Activated CD8-positive, alpha-beta T cell treated with anti-CD3 and anti-CD28 coated beads for 36 hours (primary cell): ENCODE measurements at regions not wholly inside any gene's neighbourhood (a gene's known extent, or its start where the extent isn't known, plus 50 kb on each side); places are given as distances from the start of the nearest gene placed in this dataset.
"Not testable (repeated sequence)": the region's sequence is repeated elsewhere in the genome, so short reads cannot be mapped to it uniquely, and the experiment has no call there.

Source experiments
- ATAC-seq: fragments of 200-7000 bp; cut with Tn5 transposase; one replicate; pipeline ENCODE4 v1.10.0; 2021; ENCODE audit warnings: mild to moderate bottlenecking, moderate library complexity
- CTCF ChIA-PET: fragments of 350-600 bp; sonication (Branson Sonifier 250); formaldehyde crosslinking; loops from one replicate; lab custom pipeline; 2021; ENCODE audit warnings: antibody characterized with exemption; lab: Charles Lee
- POLR2A ChIA-PET: fragments of 350-600 bp; sonication (Branson Sonifier 250); formaldehyde crosslinking; loops from one replicate; lab custom pipeline; 2021; ENCODE audit warnings: antibody characterized with exemption; lab: Charles Lee
- DNase-seq: peaks from one replicate; pipeline ENCODE4 v3.0.0-alpha.2; 2020
- H3K27ac Mint-ChIP-seq: one replicate; pipeline ENCODE4 v1.8.0; 2021; ENCODE audit warnings: mild to moderate bottlenecking, mixed read lengths
- H3K27me3 Mint-ChIP-seq: one replicate; pipeline ENCODE4 v1.8.0; 2021; ENCODE audit warnings: mixed read lengths
- H3K36me3 Mint-ChIP-seq: one replicate; pipeline ENCODE4 v1.8.0; 2021; ENCODE audit warnings: low read depth, mixed read lengths
- H3K4me1 Mint-ChIP-seq: one replicate; pipeline ENCODE4 v1.8.0; 2021; ENCODE audit warnings: low read depth, mixed read lengths
- H3K4me3 Mint-ChIP-seq: one replicate; pipeline ENCODE4 v1.8.0; 2021; ENCODE audit warnings: mild to moderate bottlenecking, moderate library complexity, mixed read lengths
- H3K9me3 Mint-ChIP-seq: one replicate; pipeline ENCODE4 v1.8.0; 2021; ENCODE audit warnings: mixed read lengths
- intact Hi-C: fragments of 100-400 bp; cut with micrococcal nuclease; formaldehyde crosslinking; loops from one replicate; pipeline ENCODE4 v1.10.0; 2022
- TF ChIP-seq, protein P1 (sequence below): fragments of 200-600 bp; IDR thresholded peaks from one replicate; pipeline ENCODE4 v1.8.0; 2022; ENCODE audit warnings: antibody characterized with exemption, mild to moderate bottlenecking

DNA sequence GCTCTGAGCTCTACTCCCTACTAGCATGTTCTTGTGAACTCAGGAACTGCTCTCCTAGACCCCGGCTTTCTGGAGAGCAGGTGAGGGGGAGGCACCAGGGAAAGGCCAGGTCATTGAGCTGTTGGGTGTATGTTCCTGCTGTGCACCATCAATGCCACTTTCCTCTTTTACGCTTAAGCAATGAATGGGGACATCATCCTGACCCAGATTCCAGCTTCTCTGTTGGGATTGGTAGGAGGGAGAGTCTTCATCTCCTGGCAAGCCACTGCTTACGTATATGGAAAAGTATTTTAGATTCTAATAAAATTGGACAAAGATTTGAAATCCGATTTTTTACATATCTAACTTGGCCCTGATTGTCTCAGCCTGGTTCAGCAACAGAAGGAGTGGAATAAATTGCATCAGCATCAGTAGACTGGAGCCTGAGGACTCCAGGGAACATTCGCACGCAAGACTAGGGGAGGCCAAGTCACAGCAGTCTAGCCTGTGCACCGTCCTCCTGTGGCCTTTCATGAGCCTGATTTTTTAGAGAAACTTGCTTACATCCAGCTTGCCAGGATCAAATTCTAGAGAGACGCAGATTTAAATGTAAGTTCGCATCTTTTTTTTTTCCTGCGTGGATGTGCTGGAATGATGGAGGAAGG, 439.3 kb downstream of the RPIA start:
- H3K27ac Mint-ChIP-seq, H3K4me1 Mint-ChIP-seq, intact Hi-C loops, DNase-seq, CTCF ChIA-PET, H3K27me3 Mint-ChIP-seq, H3K9me3 Mint-ChIP-seq, H3K4me3 Mint-ChIP-seq, POLR2A ChIA-PET, ATAC-seq, H3K36me3 Mint-ChIP-seq: not testable (repeated sequence)

GRCh38 chr2:89142959-89143358, 451.5 kb downstream of the RPIA start:
- H3K9me3 Mint-ChIP-seq, CTCF ChIA-PET, DNase-seq: not testable (repeated sequence)

DNA sequence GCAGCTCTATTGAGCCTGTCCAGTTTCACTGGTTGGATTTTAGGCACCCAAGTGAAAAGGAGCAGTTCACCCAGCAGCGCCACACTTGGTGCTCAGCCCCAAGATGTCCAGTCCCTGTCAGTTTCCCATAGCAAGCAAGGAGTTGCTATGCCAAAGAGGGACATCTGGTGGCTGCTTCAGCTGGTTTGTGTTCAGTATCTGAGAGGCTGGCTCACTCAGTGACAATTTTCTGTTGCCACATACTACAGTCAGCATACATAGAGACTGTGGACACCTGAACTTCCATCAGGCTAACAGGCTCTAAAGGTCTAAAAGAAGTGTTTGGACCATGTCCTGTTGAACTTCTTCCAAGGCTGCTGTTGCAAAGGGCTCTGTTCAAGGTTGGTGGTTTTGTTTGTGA, 453.9 kb downstream of the RPIA start:
- H3K4me1 Mint-ChIP-seq, H3K4me3 Mint-ChIP-seq, H3K27ac Mint-ChIP-seq, H3K27me3 Mint-ChIP-seq, H3K9me3 Mint-ChIP-seq, CTCF ChIA-PET, DNase-seq, POLR2A ChIA-PET, intact Hi-C loops, H3K36me3 Mint-ChIP-seq, ATAC-seq: not testable (repeated sequence)

More at GRCh38 chr2:89142959-89143358, 451.5 kb downstream of the RPIA start:
- H3K36me3 Mint-ChIP-seq, intact Hi-C loops, H3K4me3 Mint-ChIP-seq, H3K4me1 Mint-ChIP-seq, POLR2A ChIA-PET, H3K27me3 Mint-ChIP-seq, ATAC-seq, H3K27ac Mint-ChIP-seq: not testable (repeated sequence)

GRCh38 chr2:89148256-89148655, 456.8 kb downstream of the RPIA start:
- POLR2A ChIA-PET, H3K27ac Mint-ChIP-seq, H3K36me3 Mint-ChIP-seq, ATAC-seq, H3K9me3 Mint-ChIP-seq, H3K4me3 Mint-ChIP-seq, H3K4me1 Mint-ChIP-seq, DNase-seq, intact Hi-C loops, H3K27me3 Mint-ChIP-seq: not testable (repeated sequence)
- CTCF ChIA-PET: interaction anchor here (1.1 kb wide), 1 partner anchor 273 kb away, joined by 3 read pairs; no protein-coding TSS in a partner anchor

DNA sequence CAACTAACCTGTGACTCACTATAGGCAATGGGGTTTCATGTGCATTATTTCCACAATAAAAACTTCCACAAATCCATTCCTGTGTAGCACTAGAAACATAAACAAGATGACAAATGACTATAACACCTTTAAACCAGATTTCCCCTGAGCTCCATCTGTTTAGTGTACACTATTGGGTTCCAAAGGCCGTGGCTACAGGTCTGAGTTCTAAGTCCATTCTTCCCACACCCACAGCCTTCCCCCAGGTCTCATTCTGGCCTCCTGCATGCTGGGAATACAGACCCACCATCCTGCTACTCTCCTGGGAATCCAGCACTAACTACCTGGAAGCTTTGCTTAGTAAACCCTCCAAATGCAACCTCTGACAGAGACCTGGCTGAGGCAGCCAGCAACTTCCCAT, 460.2 kb downstream of the RPIA start:
- H3K27ac Mint-ChIP-seq, H3K4me1 Mint-ChIP-seq, H3K4me3 Mint-ChIP-seq, H3K9me3 Mint-ChIP-seq, H3K36me3 Mint-ChIP-seq, intact Hi-C loops, CTCF ChIA-PET, H3K27me3 Mint-ChIP-seq, DNase-seq, POLR2A ChIA-PET, ATAC-seq: not testable (repeated sequence)

GRCh38 chr2:89152501-89152900, 461.0 kb downstream of the RPIA start:
- H3K9me3 Mint-ChIP-seq, ATAC-seq, CTCF ChIA-PET, H3K27me3 Mint-ChIP-seq, H3K36me3 Mint-ChIP-seq, H3K27ac Mint-ChIP-seq, intact Hi-C loops, DNase-seq, H3K4me3 Mint-ChIP-seq, POLR2A ChIA-PET, H3K4me1 Mint-ChIP-seq: not testable (repeated sequence)

- CTCF ChIA-PET, intact Hi-C loops, DNase-seq, H3K4me3 Mint-ChIP-seq, H3K27me3 Mint-ChIP-seq, H3K27ac Mint-ChIP-seq, POLR2A ChIA-PET, H3K9me3 Mint-ChIP-seq, H3K36me3 Mint-ChIP-seq, H3K4me1 Mint-ChIP-seq, ATAC-seq: not testable (repeated sequence)
Observed at GRCh38 chr2:89153210-89153609, 461.7 kb downstream of the RPIA start.

- H3K9me3 Mint-ChIP-seq, H3K27me3 Mint-ChIP-seq, H3K36me3 Mint-ChIP-seq, DNase-seq, H3K4me3 Mint-ChIP-seq, H3K27ac Mint-ChIP-seq, POLR2A ChIA-PET, intact Hi-C loops, H3K4me1 Mint-ChIP-seq: not testable (repeated sequence)
- peak; percentile 45 for ATAC-seq
- CTCF ChIA-PET: interaction anchor here (1.8 kb wide), 1 partner anchor 274 kb away, joined by 4 read pairs; no protein-coding TSS in a partner anchor
- TF ChIP-seq, protein P1, sequence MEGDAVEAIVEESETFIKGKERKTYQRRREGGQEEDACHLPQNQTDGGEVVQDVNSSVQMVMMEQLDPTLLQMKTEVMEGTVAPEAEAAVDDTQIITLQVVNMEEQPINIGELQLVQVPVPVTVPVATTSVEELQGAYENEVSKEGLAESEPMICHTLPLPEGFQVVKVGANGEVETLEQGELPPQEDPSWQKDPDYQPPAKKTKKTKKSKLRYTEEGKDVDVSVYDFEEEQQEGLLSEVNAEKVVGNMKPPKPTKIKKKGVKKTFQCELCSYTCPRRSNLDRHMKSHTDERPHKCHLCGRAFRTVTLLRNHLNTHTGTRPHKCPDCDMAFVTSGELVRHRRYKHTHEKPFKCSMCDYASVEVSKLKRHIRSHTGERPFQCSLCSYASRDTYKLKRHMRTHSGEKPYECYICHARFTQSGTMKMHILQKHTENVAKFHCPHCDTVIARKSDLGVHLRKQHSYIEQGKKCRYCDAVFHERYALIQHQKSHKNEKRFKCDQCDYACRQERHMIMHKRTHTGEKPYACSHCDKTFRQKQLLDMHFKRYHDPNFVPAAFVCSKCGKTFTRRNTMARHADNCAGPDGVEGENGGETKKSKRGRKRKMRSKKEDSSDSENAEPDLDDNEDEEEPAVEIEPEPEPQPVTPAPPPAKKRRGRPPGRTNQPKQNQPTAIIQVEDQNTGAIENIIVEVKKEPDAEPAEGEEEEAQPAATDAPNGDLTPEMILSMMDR: peak; percentile 24
Observed at GRCh38 chr2:89154247-89154682, 462.8 kb downstream of the RPIA start.

DNA sequence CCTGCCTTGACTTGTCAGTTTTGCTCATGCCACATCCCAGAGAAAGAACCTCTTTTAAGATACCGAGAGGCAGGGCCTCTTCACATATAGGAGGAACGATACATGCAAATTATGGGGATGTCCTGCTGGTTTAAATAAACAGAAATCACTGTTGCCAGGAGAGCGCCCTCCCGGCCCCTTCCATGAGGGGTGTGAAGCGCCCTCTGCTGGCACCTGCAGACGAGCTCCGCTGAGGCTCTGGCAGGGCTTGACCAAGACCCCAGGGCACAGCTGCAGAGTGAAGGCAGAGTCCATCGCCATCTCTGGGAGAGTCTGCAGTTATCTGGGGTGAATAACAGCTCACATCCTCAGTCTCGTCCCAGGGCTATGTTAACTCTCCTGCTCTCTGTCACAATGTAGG, 468.8 kb downstream of the RPIA start:
- intact Hi-C loops, H3K9me3 Mint-ChIP-seq, H3K4me1 Mint-ChIP-seq, ATAC-seq, H3K27ac Mint-ChIP-seq, H3K4me3 Mint-ChIP-seq, POLR2A ChIA-PET, H3K27me3 Mint-ChIP-seq, CTCF ChIA-PET, DNase-seq, H3K36me3 Mint-ChIP-seq: not testable (repeated sequence)

DNA sequence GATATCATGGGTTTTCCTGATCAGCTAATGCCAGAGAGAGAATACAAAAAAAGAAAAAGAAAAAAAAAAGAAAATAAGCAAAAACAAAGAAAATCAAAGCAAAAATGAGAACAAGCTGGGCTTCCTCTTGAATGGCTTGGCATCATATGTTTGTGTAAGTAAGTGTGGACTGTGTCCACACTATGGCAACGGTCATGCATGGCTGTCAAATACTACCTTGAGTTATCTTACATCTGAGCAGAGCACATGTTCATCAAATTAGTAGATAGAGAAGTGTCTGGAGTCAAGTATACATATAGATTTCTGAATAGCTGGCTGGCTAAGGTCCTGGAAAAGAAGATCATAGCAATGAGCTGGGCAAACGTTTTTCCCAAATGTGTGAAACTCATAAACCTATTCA, 470.2 kb downstream of the RPIA start:
- intact Hi-C loops, POLR2A ChIA-PET, CTCF ChIA-PET, H3K27me3 Mint-ChIP-seq, H3K27ac Mint-ChIP-seq, H3K36me3 Mint-ChIP-seq, DNase-seq, ATAC-seq, H3K4me3 Mint-ChIP-seq, H3K9me3 Mint-ChIP-seq, H3K4me1 Mint-ChIP-seq: not testable (repeated sequence)

- DNase-seq, intact Hi-C loops, H3K4me1 Mint-ChIP-seq, ATAC-seq, H3K9me3 Mint-ChIP-seq, H3K4me3 Mint-ChIP-seq, H3K27ac Mint-ChIP-seq, H3K27me3 Mint-ChIP-seq, POLR2A ChIA-PET, CTCF ChIA-PET, H3K36me3 Mint-ChIP-seq: not testable (repeated sequence)
Observed at GRCh38 chr2:89170506-89171173, 479.2 kb downstream of the RPIA start.
